Stimulated activated CD4-positive, alpha-beta T cell treated with anti-CD3 and anti-CD28 coated beads, Interleukin-4, amount 100 ng/mL, for 24 hours (primary cell): ENCODE measurements at regions not wholly inside any gene's neighbourhood (a gene's known extent, or its start where the extent isn't known, plus 50 kb on each side); places are given as distances from the start of the nearest gene placed in this dataset.

Source experiments
- DNase-seq: peaks from one replicate; pipeline ENCODE4 v3.0.0-alpha.2; 2020

DNA sequence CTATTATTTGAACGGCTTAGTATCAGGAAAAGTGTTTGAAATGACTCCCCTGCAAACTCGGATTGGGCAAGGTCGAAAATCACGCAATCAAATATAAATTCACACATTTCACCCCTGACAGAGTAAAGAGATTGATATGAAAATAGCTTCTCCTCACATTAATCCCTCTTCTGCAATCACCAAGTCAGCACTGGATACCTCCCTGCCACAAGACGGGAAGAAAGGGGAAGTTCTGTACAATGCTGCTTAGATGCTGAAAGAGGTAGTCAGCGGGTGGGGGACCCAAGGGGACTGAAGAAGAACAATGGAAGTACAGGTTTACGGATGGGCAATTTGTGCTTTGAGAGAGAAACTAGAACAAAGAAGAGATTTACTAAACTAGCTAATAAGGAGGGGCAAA, 72.0 kb upstream of the ANK3 start:
- DNase-seq, result no peak

DNA sequence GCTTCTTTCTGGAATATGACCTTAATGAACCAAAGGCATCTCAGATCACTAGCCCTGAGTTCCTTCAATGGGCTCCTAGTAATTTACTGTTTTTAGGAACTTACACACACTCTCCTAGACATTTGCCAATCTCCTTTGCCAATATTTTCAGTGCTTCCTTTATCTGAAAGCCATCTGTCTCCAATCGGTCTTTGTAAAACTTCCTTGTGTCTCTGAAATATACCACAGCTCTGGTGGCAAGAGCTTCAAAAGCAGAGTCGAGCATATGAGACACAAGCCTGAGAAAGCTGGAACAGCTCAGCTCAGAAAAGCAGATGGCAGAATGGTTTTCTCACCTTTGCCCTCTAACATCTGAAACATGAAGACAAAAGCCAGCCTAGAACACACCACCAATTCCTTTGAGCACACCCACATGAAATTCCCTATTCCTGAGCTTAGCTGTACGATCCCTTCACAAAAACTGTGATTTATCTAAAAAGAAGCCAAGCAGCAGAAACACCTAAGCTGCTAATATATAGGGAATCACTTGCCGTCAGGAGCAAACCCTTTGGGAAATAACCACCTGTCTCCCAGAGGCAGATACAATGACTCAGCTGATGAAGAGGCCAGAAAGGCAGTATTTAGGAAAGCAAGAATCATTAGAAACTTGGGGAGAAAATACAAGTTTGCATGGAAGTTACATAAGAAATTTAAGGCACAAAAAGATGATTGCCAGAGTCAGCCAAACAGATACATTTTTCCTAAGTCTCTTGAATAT, 70.2 kb upstream of the ANK3 start:
- DNase-seq, result no peak

GRCh38 chr10:60456053-60456452, 66.4 kb upstream of the ANK3 start:
- no peak for DNase-seq

DNA sequence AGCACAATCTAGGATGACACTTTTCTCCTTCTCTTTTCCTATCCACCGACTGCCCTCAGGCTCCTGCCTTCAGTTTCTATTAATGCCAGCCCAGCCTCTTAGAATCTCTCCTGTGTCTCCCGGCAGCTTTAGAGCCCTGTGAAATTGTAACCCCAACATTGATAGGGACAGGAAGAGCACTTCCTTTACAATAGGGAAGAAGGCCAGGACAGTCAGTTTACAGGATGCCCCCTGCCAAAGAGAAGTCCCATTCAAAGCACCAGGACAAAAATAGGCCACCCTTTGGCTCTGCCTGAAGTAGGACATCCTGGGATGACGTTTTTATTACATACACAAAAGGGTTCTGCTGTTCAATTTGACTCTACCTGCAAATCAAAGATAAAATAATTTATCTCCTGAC, 64.7 kb upstream of the ANK3 start:
- DNase-seq, result no peak

DNA sequence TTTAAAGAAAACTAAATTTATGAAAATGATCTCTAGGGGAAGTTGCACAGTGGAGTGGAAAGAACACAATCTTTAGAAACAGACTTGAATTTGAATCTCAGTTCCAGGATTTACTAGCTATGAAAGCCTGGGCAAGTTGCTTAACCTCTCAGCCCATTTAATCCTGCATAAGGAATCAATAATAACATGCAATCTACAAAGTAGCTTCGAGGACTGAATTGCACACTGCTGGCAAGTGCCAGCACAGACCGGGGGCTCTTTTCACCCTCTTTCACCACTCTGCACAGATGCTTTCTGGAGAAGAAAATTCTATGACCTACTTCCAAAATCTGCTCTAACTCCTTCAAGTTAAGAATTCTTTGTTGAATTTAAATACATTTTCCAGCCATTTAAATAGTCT, 63.4 kb upstream of the ANK3 start:
- no peak for DNase-seq

- no peak for DNase-seq
These were observed 60.6 kb upstream of the ANK3 start for GRCh38 chr10:60450291-60450690.

DNA sequence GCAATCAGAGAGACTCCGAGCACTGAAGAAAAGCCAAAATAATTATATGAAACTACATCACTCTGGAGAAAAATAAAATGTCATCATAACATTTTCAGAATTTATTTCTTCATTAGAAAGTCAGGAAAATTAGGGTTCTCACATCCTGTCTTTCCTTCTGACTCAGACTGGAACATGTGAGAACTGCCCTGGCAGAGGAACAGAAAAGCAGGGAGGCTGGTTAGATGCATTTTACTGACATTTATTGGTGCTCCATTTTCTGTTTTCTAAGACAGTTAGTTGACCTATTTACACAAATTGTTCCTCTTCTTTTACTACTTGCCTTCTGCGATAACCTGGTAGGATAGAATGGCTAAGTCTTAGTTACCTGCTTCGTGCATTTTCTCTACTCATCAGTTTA, 58.6 kb upstream of the ANK3 start:
- no peak for DNase-seq

DNA sequence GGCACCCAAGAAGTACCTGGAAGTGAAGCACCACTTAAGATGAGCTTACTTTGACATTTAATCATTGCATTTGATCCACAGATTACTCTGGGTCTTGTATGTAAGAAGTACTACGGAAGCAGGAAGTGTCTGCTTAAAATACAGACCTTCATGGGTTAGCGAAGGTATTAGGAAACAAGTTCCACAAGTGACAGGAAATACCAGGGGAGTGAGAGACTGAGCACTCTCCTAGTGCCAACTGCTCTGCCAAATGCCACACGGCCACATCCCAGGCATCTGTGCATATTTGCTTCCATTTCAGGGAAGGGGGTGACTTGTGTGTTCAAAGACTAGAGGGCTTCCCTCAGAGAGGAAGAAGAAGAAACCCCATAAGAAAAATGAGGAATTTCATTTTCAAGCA, 57.2 kb upstream of the ANK3 start:
- DNase-seq, result no peak

DNA sequence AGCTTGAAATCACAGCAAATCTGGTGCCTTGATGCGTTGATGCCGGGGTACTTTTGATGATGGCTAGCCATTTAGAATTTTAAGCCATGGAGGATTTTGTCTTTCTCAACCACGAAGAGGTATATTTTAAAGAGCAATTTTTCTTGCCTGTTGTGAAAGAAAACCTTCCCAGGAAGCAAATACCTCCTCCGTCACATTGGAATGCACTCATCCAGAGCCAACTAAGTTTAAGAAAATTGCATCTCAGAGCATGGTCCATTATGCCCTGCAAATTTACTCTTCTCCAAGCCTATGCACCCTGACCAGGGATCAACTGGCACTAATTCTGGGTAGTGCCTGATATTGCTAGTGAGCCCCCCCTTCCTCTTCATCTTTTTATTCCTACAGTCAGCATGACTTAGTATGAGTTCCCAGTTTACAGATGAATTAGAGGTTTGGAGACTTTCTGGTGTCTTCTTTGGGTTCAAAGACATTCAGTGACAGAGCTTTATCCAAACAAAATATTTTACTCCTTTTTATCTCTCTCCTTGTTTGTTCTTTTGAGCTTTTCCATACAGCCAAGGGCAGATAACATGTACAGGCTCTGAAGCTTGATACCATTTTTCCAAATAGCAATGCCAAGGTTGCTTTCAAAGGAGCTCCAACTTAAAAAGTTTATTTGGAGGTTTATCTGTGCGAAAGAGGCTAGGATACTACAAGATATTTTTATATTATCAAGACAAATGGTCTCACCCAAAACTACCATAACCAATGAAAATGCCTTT, 56.6 kb upstream of the ANK3 start:
- no peak for DNase-seq

- no peak for DNase-seq
These were observed 54.9 kb upstream of the ANK3 start for GRCh38 chr10:60444494-60445064.

DNA sequence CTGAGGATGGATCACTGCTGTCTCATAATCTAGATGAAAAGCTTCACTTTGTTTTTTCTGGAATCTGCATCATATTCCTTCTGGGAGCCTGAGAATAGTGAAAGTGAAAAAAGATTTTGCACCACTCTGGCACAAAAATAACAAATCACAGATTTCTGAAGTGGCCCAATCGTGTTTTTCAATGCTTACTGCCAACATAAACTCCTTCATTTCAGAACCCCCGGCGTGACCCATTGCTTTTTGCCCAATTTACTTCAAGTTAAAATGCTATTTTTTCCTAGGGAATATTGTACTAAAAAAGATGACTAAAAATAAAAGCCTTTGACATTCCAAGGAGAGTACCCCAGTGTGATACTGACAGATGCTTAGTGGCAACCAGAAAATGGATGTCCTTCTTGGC, 53.7 kb upstream of the ANK3 start:
- DNase-seq, result no peak

GRCh38 chr10:60441515-60441914, 51.8 kb upstream of the ANK3 start:
- DNase-seq, result no peak

DNA sequence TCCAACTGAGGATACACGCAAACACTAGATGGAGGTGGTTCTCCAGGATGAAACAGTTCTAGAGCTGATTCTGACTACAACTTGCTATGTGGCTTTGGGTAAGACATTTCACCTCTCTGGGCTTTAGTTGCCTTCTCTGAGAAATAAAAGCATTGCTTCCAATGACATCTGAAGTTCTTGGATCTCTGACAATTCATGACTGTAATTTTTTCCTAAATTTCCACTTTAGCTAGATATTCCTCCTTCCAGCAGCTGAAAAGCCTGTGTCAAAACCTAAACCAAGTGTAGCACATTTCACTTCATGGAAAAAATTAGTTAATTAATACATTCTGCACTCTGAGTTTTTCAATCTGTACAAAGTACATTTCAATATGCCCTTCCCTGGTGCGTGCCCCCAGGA, 50.0 kb upstream of the ANK3 start:
- no peak for DNase-seq
